Transverse colon (tissue), 4 donors: ENCODE measurements at regions not wholly inside any gene's neighbourhood (a gene's known extent, or its start where the extent isn't known, plus 50 kb on each side); places are given as distances from the start of the nearest gene placed in this dataset.

Source experiments
- DNase-seq: peaks from one replicate; pipeline ENCODE4 v3.0.0-alpha.2; 2019
- H3K27ac ChIP-seq, 4 donors: fragments of 200-600 bp; sonication (generic); 2 replicates each; pipeline ENCODE4 v1.5.1; 2016 to 2018; ENCODE audit warnings: inconsistent platforms in 4 of 4
- H3K27me3 ChIP-seq: fragments of 200-600 bp; sonication (generic); 2 replicates; pipeline ENCODE4 v1.5.1; 2017; ENCODE audit warnings: inconsistent platforms
- H3K36me3 ChIP-seq, 4 donors: fragments of 200-600 bp; sonication (generic); 2 replicates each; pipeline ENCODE4 v1.5.1; 2017 to 2019; ENCODE audit warnings: inconsistent platforms in 4 of 4
- H3K4me1 ChIP-seq, 4 donors: fragments of 200-600 bp; sonication (generic); 2 replicates each; pipeline ENCODE4 v1.5.1; 2017 to 2020; ENCODE audit warnings: inconsistent platforms in 4 of 4
- H3K4me3 ChIP-seq, 4 donors: fragments of 200-600 bp; sonication (generic); 1 replicate in 1 of 4; 2 replicates in 3 of 4; pipeline versions ENCODE4 v1.5.1 to v1.6.1; 2017 to 2019; ENCODE audit warnings: inconsistent platforms in 4 of 4
- H3K9me3 ChIP-seq, 2 donors: fragments of 200-600 bp; sonication (generic); 2 replicates each; pipeline ENCODE4 v1.5.1; 2017 to 2019; ENCODE audit warnings: inconsistent platforms in 2 of 2
- CTCF ChIP-seq, 5 experiments: fragments of 200-600 bp in 3 of 5; fragments of 450-650 bp in 2 of 5; sonication (generic) in 3 of 5; IDR thresholded peaks; 1 replicate in 2 of 5; 2 replicates in 3 of 5; pipeline ENCODE4 v1.5.1; 2016 to 2017; ENCODE audit warnings: antibody characterized with exemption in 5 of 5, inconsistent platforms in 3 of 5, mild to moderate bottlenecking in 2 of 5, moderate library complexity in 1 of 5
- EP300 ChIP-seq: sonication (generic); formaldehyde crosslinking; IDR thresholded peaks from one replicate; pipeline ENCODE4 v1.6.1; 2017; ENCODE audit warnings: antibody characterized with exemption, low read depth
- POLR2A ChIP-seq: fragments of 450-650 bp; IDR thresholded peaks from one replicate; pipeline ENCODE4 v1.6.1; 2016; ENCODE audit warnings: antibody characterized with exemption, mild to moderate bottlenecking, moderate library complexity
- POLR2AphosphoS5 ChIP-seq, 3 donors: sonication (generic); formaldehyde crosslinking; IDR thresholded peaks; one replicate each; pipeline ENCODE4 v1.6.1; 2016; ENCODE audit warnings: antibody characterized with exemption in 3 of 3
- WGBS, 2 donors: methylation state at CpG; one replicate each; pipeline ENCODE4 v1.1.5; 2018; ENCODE audit warnings: low coverage in 1 of 2; 5-methylcytosine and 5-hydroxymethylcytosine counted together
- in situ Hi-C, 4 donors: fragments of 200-750 bp; cut with MboI; loops; one replicate each; pipeline versions ENCODE4 v1.15.0 to v1.15.1; 2017; ENCODE audit warnings: low sequenced_read_pairs in 3 of 4, low pct_ligation_motif_present in 1 of 4, low pct_unique_long_range_greater_than_20kb in 1 of 4
- intact Hi-C: fragments of 100-400 bp; cut with DNase I; formaldehyde crosslinking; loops from one replicate; pipeline ENCODE4 v1.15.1; 2023; ENCODE audit warnings: low total_unique reads

- in situ Hi-C loops: loop anchor here in 1 of 4 donors (10.0 kb wide), 1 partner anchor 105 kb away; no protein-coding TSS in a partner anchor
- no peak overlapping the region for H3K27ac ChIP-seq
Measured at GRCh38 chr12:92459850-92460249, 242.9 kb upstream of the PLEKHG7 start.

GRCh38 chr12:92458996-92459395 lies 243.8 kb upstream of the PLEKHG7 start:
- no peaks in the 10 kb centered on the region for H3K4me1 ChIP-seq
- H3K4me3 ChIP-seq: no peak overlapping the region
- H3K36me3 ChIP-seq: no peaks in the 10 kb centered on the region
- DNase-seq: no peak
- H3K9me3 ChIP-seq: no peaks in the 10 kb centered on the region
- intact Hi-C loops (no loop called here), in situ Hi-C loops (no loop called here)
- no peak for TF ChIP-seq POLR2A
- H3K27ac ChIP-seq: no peak overlapping the region
- 93 to 98% methylated on average over 3 to 4 of the region's 4 CpGs for WGBS, 2 donors
- no peaks in the 10 kb centered on the region for H3K27me3 ChIP-seq

More at GRCh38 chr12:92459850-92460249, 242.9 kb upstream of the PLEKHG7 start:
- Histone ChIP-seq H3K36me3 (no peaks in the 10 kb centered on the region), H3K9me3 (no peaks in the 10 kb centered on the region), H3K4me1 (no peaks in the 10 kb centered on the region), H3K27me3 (no peaks in the 10 kb centered on the region), H3K4me3 (no peak overlapping the region)
- intact Hi-C loops: no loop called here
- TF ChIP-seq CTCF (IDR thresholded peaks at IDR 0.05): no peak
- no peak for TF ChIP-seq EP300
- TF ChIP-seq POLR2A: no peak
- no peak for TF ChIP-seq POLR2AphosphoS5 (IDR thresholded peaks at IDR 0.05)
- DNase-seq: no peak

GRCh38 chr12:92457458-92458180 lies 245.2 kb upstream of the PLEKHG7 start:
- TF ChIP-seq POLR2A: no peak
- TF ChIP-seq EP300: no peak
- TF ChIP-seq CTCF (IDR thresholded peaks at IDR 0.05): no peak
- TF ChIP-seq POLR2AphosphoS5 (IDR thresholded peaks at IDR 0.05): no peak
- Histone ChIP-seq H3K9me3 (no peaks in the 10 kb centered on the region), H3K4me3 (no peak overlapping the region), H3K4me1 (no peaks in the 10 kb centered on the region), H3K27me3 (no peaks in the 10 kb centered on the region), H3K27ac (no peak overlapping the region), H3K36me3 (no peaks in the 10 kb centered on the region)
- in situ Hi-C loops (no loop called here), intact Hi-C loops (no loop called here)
- DNase-seq: no peak
- 57 to 63% methylated on average over 4 of the region's 4 CpGs for WGBS, 2 donors

- TF ChIP-seq CTCF (IDR thresholded peaks at IDR 0.05) (no peak), POLR2AphosphoS5 (IDR thresholded peaks at IDR 0.05) (no peak), POLR2A (no peak), EP300 (no peak)
- H3K9me3 ChIP-seq: no peaks in the 10 kb centered on the region
- in situ Hi-C loops (no loop called here), intact Hi-C loops (no loop called here)
- no peak for DNase-seq
- H3K27me3 ChIP-seq: no peaks in the 10 kb centered on the region
- no peak overlapping the region for H3K27ac ChIP-seq
- H3K4me3 ChIP-seq: no peak overlapping the region
- H3K36me3 ChIP-seq: no peaks in the 10 kb centered on the region
- no peaks in the 10 kb centered on the region for H3K4me1 ChIP-seq
Measured at GRCh38 chr12:92452763-92453162, 250.0 kb upstream of the PLEKHG7 start.

- H3K27me3 ChIP-seq: no peaks in the 10 kb centered on the region
- H3K4me3 ChIP-seq: no peak overlapping the region
- WGBS, 2 donors: 92 to 100% methylated on average over 1 of the region's 1 CpG
- no peaks in the 10 kb centered on the region for H3K9me3 ChIP-seq
- intact Hi-C loops (no loop called here), in situ Hi-C loops (no loop called here)
- no peak for DNase-seq
- TF ChIP-seq POLR2AphosphoS5 (IDR thresholded peaks at IDR 0.05) (no peak), EP300 (no peak), POLR2A (no peak), CTCF (IDR thresholded peaks at IDR 0.05) (no peak)
- H3K36me3 ChIP-seq: no peaks in the 10 kb centered on the region
- H3K4me1 ChIP-seq: peaks cover 0 to 16% (median 11%) of the 10 kb centered on the region in 4 donors
- peak overlapping the region in 3 of 4 donors; percentile 12 to 49 (median 38) for H3K27ac ChIP-seq
Measured at GRCh38 chr12:92446083-92446460, 256.7 kb upstream of the PLEKHG7 start.
